HG02759 (cell line): ENCODE measurements at regions not wholly inside any gene's neighbourhood (a gene's known extent, or its start where the extent isn't known, plus 50 kb on each side); places are given as distances from the start of the nearest gene placed in this dataset.

Experiments used
- ATAC-seq: cut with Tn5 transposase; IDR thresholded peaks from one replicate; pipeline ENCODE4 v1.9.1; 2021; ENCODE audit warnings: mild to moderate bottlenecking, moderate library complexity; ENCODE audit not compliant: unreplicated experiment

- ATAC-seq: no peak
Measured at GRCh38 chr13:44019651-44020050, 139.9 kb downstream of the LACC1 start.

- no peak for ATAC-seq
Measured at GRCh38 chr13:44021422-44021821, 141.7 kb downstream of the LACC1 start.

GRCh38 chr13:44022196-44022595, 142.5 kb downstream of the LACC1 start:
- ATAC-seq: no peak

GRCh38 chr13:44024167-44024845, 144.6 kb downstream of the LACC1 start:
- ATAC-seq: no peak

- no peak for ATAC-seq
Measured at GRCh38 chr13:44024846-44025195, 145.1 kb downstream of the LACC1 start.

GRCh38 chr13:44026194-44026593, 146.5 kb downstream of the LACC1 start:
- ATAC-seq: no peak

GRCh38 chr13:44028734-44029133, 149.0 kb downstream of the LACC1 start:
- ATAC-seq: no peak

- no peak for ATAC-seq
Measured at GRCh38 chr13:44030615-44031014, 150.9 kb downstream of the LACC1 start.

- no peak for ATAC-seq
Measured at GRCh38 chr13:44031555-44031954, 151.9 kb downstream of the LACC1 start.

- ATAC-seq: no peak
Measured at GRCh38 chr13:44032802-44033201, 153.1 kb downstream of the LACC1 start.

GRCh38 chr13:44035400-44035799, 155.7 kb downstream of the LACC1 start:
- ATAC-seq: no peak

GRCh38 chr13:44040070-44040817, 160.5 kb downstream of the LACC1 start:
- ATAC-seq: no peak

GRCh38 chr13:44040818-44041100, 161.1 kb downstream of the LACC1 start:
- ATAC-seq: no peak

- no peak for ATAC-seq
Measured at GRCh38 chr13:44044547-44045179, 165.0 kb downstream of the LACC1 start.

- no peak for ATAC-seq
Measured at GRCh38 chr13:44045180-44045562, 165.5 kb downstream of the LACC1 start.

GRCh38 chr13:44046428-44046827, 166.7 kb downstream of the LACC1 start:
- no peak for ATAC-seq

GRCh38 chr13:44048326-44048725, 168.6 kb downstream of the LACC1 start:
- ATAC-seq: no peak

GRCh38 chr13:44049081-44049945, 169.6 kb downstream of the LACC1 start:
- no peak for ATAC-seq

GRCh38 chr13:44050450-44051063, 170.9 kb downstream of the LACC1 start:
- no peak for ATAC-seq

GRCh38 chr13:44051405-44051804, 171.7 kb downstream of the LACC1 start:
- ATAC-seq: no peak
